ENCODE measurements at regions not wholly inside any gene's neighbourhood (a gene's known extent, or its start where the extent isn't known, plus 50 kb on each side); places are given as distances from the start of the nearest gene placed in this dataset.

DNA sequence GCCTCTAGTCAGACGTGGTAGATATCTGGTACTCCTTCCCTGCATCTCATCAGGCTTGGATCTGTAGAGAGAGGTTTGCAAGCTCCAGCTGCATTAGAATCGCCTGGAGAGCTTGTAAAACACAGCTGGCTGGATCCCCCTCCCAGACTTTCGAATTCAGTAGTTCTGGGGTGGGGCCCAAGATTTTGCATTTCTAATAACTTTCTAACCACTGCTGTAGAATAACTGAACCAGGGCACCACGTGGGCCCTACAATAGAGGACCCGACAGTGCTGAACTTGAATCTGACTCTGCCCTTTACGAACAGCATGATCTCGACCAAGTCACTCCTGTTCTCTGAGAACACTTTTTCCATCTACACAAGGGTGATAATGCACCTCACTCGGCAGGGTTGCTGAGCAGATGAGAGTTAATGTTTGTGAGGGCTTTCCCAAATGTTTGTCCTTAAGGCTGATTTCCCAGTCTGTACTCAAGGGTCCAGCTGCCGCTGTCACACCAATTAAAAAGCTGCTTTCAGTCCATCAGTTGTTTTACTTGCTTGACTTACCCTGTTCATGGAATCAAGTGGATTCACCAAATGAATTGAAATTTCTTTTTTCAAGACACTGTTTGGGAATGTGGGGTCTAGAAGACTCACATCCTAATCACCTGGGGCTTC, 86.6 kb upstream of the SLC24A4 start:
- ATAC-seq = no peak
- TF ChIP-seq ZFP30 (CRISPR knock-in tag; IDR thresholded peaks at IDR 0.05) (no peak), BACH2 (CRISPR knock-in tag; IDR thresholded peaks at IDR 0.05; ENCODE audit: borderline replicate concordance) (no peak), SNAI2 (CRISPR knock-in tag; IDR thresholded peaks at IDR 0.05) (no peak), ZC3H10 (CRISPR knock-in tag; IDR thresholded peaks at IDR 0.05) (no peak), OSR1 (CRISPR knock-in tag; IDR thresholded peaks at IDR 0.05) (no peak), ZNF8 (CRISPR knock-in tag; IDR thresholded peaks at IDR 0.05) (no peak), CSRNP3 (CRISPR knock-in tag; IDR thresholded peaks at IDR 0.05) (no peak), RARB (CRISPR knock-in tag; IDR thresholded peaks at IDR 0.05) (no peak), ARNTL (CRISPR knock-in tag; IDR thresholded peaks at IDR 0.05; ENCODE audit: borderline replicate concordance, low read depth) (no peak), CSDC2 (CRISPR knock-in tag; IDR thresholded peaks at IDR 0.05) (no peak), TOX (CRISPR knock-in tag; IDR thresholded peaks at IDR 0.05; ENCODE audit: borderline replicate concordance) (no peak), ISL1 (CRISPR knock-in tag; IDR thresholded peaks at IDR 0.05) (no peak), ZNF565 (CRISPR knock-in tag; conservative IDR thresholded peaks at IDR 0.05; ENCODE audit: low read depth) (no peak), POU6F1 (CRISPR knock-in tag; IDR thresholded peaks at IDR 0.05; ENCODE audit: borderline replicate concordance, low read depth) (no peak), TCF4 (CRISPR knock-in tag; IDR thresholded peaks at IDR 0.05; ENCODE audit: borderline replicate concordance) (no peak)
- TF ChIP-seq, protein P1, sequence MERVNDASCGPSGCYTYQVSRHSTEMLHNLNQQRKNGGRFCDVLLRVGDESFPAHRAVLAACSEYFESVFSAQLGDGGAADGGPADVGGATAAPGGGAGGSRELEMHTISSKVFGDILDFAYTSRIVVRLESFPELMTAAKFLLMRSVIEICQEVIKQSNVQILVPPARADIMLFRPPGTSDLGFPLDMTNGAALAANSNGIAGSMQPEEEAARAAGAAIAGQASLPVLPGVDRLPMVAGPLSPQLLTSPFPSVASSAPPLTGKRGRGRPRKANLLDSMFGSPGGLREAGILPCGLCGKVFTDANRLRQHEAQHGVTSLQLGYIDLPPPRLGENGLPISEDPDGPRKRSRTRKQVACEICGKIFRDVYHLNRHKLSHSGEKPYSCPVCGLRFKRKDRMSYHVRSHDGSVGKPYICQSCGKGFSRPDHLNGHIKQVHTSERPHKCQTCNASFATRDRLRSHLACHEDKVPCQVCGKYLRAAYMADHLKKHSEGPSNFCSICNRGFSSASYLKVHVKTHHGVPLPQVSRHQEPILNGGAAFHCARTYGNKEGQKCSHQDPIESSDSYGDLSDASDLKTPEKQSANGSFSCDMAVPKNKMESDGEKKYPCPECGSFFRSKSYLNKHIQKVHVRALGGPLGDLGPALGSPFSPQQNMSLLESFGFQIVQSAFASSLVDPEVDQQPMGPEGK (CRISPR knock-in tag; IDR thresholded peaks at IDR 0.05; ENCODE audit: borderline replicate concordance) = no peak
- TF ChIP-seq, protein P2, sequence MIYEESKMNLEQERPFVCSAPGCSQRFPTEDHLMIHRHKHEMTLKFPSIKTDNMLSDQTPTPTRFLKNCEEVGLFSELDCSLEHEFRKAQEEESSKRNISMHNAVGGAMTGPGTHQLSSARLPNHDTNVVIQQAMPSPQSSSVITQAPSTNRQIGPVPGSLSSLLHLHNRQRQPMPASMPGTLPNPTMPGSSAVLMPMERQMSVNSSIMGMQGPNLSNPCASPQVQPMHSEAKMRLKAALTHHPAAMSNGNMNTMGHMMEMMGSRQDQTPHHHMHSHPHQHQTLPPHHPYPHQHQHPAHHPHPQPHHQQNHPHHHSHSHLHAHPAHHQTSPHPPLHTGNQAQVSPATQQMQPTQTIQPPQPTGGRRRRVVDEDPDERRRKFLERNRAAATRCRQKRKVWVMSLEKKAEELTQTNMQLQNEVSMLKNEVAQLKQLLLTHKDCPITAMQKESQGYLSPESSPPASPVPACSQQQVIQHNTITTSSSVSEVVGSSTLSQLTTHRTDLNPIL (CRISPR knock-in tag; IDR thresholded peaks at IDR 0.05; ENCODE audit: low read depth) = no peak
- TF ChIP-seq, protein P3, sequence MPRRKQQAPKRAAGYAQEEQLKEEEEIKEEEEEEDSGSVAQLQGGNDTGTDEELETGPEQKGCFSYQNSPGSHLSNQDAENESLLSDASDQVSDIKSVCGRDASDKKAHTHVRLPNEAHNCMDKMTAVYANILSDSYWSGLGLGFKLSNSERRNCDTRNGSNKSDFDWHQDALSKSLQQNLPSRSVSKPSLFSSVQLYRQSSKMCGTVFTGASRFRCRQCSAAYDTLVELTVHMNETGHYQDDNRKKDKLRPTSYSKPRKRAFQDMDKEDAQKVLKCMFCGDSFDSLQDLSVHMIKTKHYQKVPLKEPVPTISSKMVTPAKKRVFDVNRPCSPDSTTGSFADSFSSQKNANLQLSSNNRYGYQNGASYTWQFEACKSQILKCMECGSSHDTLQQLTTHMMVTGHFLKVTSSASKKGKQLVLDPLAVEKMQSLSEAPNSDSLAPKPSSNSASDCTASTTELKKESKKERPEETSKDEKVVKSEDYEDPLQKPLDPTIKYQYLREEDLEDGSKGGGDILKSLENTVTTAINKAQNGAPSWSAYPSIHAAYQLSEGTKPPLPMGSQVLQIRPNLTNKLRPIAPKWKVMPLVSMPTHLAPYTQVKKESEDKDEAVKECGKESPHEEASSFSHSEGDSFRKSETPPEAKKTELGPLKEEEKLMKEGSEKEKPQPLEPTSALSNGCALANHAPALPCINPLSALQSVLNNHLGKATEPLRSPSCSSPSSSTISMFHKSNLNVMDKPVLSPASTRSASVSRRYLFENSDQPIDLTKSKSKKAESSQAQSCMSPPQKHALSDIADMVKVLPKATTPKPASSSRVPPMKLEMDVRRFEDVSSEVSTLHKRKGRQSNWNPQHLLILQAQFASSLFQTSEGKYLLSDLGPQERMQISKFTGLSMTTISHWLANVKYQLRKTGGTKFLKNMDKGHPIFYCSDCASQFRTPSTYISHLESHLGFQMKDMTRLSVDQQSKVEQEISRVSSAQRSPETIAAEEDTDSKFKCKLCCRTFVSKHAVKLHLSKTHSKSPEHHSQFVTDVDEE (CRISPR knock-in tag; IDR thresholded peaks at IDR 0.05) = no peak

DNA sequence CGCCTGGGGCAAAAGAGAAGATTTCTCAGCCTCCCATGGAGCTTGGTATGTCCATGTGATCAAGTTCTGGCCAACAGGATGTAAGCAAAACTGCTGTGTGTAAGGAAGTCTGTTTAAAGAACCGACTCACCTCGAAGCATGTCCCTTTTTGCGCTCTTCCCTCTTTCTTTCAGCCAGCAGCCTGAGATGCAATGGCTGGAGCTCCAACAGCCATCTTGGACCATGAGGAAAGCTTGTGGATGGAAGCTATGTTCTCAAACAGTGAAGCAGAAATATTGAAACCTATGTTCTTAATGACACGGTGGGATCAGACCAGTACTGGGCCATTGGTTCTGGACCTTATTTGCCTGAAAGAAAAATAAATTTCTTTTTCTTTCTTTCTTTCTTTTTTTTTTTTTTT, 82.3 kb upstream of the SLC24A4 start:
- no peak for ATAC-seq
- TF ChIP-seq OSR1 (CRISPR knock-in tag; IDR thresholded peaks at IDR 0.05) (no peak), PPARA (CRISPR knock-in tag; IDR thresholded peaks at IDR 0.05; ENCODE audit: borderline replicate concordance) (no peak), ZNF8 (CRISPR knock-in tag; IDR thresholded peaks at IDR 0.05) (no peak), ISL1 (CRISPR knock-in tag; IDR thresholded peaks at IDR 0.05) (no peak), SNAI2 (CRISPR knock-in tag; IDR thresholded peaks at IDR 0.05) (no peak), ZNF565 (CRISPR knock-in tag; conservative IDR thresholded peaks at IDR 0.05; ENCODE audit: low read depth) (no peak), ARNTL (CRISPR knock-in tag; IDR thresholded peaks at IDR 0.05; ENCODE audit: borderline replicate concordance, low read depth) (no peak), TCF4 (CRISPR knock-in tag; IDR thresholded peaks at IDR 0.05; ENCODE audit: borderline replicate concordance) (no peak), CSRNP3 (CRISPR knock-in tag; IDR thresholded peaks at IDR 0.05) (no peak), ESRRG (CRISPR knock-in tag; IDR thresholded peaks at IDR 0.05) (no peak), ZC3H10 (CRISPR knock-in tag; IDR thresholded peaks at IDR 0.05) (no peak)
- TF ChIP-seq, protein P1 (CRISPR knock-in tag; IDR thresholded peaks at IDR 0.05; ENCODE audit: borderline replicate concordance) = no peak
- TF ChIP-seq, protein P3 (CRISPR knock-in tag; IDR thresholded peaks at IDR 0.05) = no peak
- TF ChIP-seq, protein P2 (CRISPR knock-in tag; IDR thresholded peaks at IDR 0.05; ENCODE audit: low read depth) = no peak
